Urothelium cell line (cell line): ENCODE measurements at regions not wholly inside any gene's neighbourhood (a gene's known extent, or its start where the extent isn't known, plus 50 kb on each side); places are given as distances from the start of the nearest gene placed in this dataset.

Experiments
- DNase-seq: peaks from one replicate; pipeline ENCODE4 v3.0.0; 2011; ENCODE audit warnings: low spot score, mixed read lengths
- FAIRE-seq: peaks from 2 replicates; lab custom pipeline; 2011; peaks lifted over from hg19 to GRCh38; lab: Jason Lieb, UNC

DNA sequence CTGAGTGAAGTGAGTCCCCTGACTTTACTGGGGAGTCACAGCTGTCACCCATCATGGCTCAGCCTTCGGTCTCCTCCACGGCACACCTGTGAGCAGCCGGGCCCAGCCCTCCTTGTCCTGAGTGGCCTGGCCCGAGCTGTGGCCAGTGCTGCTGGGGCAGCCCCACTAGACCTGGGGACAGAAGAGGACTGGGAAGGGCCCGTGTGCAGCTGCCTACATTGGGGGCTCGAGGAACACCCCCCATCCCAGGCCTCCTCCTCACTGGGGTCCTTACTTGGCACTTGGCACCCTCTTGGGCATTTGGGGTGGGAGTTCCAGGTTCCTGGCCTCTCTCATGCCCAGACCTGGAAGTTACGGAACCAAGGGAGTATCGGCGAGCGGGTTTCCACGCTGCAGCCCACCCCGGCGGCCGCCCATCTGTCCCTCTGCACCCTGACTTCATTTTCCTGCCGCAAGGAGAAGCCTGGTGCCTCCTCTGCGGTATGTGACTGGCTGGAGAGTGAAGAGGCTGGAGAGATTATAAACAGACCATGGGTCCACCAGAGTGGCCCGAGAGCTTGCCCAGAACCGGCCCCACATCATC is 179.7 kb downstream of the KIF26A start:
- DNase-seq: no peak
- FAIRE-seq: no peak

DNA sequence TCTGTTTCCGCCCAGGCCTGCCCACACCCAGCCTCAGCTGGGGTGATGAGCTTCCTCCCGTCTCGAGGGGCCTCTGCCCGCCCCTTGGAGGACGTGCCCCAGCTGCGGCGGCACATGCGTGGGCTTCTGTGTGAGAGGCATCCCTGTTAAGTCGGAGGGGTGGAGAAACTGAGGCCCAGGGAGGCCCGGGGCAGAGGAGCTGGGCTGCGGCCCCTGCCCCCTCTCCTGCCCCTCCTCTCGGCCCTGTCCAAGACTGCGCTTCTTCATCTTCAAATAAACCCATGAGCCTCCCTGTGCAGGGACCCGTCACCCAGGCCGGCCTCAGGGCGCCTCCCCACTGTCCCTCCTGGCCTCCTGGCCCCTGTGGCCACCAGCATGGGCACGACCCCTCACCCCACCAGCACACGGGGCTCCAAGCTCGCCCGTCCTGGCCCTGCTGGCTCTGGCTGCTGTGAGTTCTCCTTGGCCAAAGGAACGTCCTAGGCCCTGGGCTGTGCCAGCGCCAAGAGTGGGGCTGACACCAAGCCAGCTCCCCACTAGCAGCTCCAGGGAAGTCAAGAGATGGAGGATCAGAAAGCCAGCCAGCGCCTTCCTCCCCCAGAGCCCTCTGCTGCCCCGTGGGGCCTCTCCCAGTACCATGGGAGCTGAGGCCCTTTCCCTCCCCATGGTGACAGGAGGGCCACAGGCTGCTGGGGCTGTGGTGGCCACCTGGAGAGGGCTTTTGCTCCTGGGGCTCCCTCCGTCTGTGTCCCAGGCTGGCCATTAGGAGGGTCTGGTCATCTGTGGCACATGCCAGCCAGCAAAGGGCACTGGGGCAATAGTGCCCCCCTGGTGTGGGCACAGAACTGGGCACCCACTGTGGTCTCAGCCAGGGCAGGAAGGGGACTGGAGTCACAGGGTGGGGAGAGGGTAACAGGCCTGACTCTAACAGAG is 180.4 kb downstream of the KIF26A start:
- DNase-seq (no peak), FAIRE-seq (no peak)

DNA sequence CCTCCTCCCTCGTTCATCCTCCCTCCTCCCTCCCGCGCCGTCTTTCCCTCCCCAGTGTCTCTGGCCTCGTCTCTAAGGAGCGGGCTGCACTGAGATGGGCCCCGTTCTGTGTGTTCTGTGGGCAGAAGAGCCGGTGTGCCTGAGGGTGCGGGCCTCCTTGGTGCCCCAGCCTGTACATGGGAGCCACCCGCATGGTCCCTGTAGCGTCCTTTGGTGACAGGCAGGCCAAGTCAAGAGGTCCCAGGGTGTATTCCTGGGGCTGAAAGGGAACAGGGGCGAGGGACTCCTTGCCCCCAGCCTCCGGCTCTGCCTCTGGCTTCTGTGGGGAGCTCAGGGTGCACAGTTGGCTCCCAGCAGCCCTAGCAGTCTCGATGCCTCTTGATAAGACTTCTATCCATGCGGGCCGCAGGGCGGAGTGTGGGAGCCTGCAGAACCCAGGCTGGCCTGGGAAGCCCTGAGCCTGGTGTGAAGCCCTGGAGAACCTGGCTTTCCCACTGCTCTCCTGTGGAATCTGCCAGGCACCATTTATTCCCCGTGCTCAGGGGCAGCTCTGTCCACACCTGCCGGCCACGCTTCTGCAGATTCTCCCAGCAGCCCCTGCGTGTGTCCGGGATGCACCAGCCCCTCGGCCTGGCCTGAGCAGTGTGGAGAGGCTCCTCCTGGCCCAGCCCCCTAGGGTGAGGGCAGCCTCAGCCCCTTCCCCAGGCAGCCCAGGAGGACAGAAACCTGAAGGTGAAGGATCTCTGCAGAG is 181.3 kb downstream of the KIF26A start:
- no peak for DNase-seq
- FAIRE-seq: no peak

DNA sequence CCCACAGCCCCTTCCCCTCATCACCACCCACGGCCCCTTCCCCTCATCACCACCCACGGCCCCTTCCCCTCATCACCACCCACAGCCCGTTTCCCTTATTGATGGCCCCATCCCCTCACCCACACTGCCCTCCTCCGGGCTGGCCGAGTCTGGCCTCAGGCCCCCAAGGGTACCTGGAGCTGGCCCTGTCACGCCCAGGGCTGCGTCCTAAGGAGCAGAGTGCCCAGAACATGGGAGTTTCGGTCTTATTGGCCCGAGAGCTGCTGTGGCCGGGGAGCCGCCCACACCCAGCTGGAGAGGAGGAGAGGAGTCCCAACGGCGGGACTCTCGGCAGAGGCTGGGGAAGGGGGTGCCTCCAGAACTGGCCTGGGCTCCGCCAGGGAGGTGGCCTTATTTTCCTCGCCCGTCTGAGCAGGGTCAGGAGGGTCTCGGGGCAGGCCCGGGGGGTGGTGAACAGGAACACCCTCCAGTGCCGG is 182.3 kb downstream of the KIF26A start:
- FAIRE-seq: no peak

DNA sequence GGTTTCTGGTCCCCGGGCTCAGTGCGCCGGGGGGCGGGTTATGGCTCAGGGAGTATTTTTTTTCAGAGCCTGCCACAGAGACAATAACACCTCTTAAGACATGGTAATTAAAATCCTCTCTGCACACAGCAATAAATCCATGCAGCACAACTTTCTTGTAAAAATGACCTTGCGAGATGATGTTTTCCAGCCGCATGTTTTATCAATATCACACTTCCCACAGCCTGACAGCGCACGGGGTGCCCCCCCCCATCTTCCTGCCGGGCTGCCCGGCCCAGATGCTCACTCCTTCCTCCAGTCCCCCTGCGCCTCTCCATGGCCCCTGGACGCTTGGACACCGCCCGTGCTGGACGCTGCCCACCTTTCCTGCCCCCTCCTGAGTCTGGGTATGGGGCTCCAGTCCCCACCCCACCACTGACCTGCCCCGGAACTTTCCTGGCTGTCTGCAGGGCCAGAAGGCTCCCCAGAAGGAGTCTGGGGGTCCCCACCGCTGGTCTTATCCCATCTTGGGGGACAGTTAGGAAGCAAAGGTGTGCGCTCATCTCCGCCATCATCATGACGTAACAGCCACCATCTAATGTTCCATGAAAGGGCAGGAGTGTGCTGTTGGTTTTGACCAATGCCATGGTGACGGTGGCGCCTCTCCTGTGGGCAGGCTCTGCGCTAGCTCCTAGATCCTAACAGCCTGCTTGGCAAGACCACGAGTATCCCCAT is 182.9 kb downstream of the KIF26A start:
- DNase-seq (no peak), FAIRE-seq (no peak)

More for the DNA sequence above, 182.3 kb downstream of the KIF26A start:
- DNase-seq: no peak

DNA sequence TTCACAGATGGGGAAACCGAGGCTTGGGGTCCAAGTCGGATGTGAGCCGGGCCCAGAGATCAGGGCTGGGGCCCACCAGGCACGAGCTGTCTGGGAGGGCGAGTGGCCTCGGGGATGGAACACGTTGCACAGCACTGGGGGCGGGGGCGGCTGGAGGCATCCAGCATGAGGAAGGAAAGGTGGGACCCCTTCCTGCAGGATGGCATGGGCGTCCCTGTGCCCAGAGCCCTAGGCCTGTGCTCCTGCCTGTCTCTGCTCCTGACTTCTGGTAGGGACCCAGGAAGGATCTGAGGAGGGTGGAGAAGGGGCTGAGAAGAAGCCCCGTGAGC is 183.4 kb downstream of the KIF26A start:
- FAIRE-seq: no peak
- DNase-seq: no peak

DNA sequence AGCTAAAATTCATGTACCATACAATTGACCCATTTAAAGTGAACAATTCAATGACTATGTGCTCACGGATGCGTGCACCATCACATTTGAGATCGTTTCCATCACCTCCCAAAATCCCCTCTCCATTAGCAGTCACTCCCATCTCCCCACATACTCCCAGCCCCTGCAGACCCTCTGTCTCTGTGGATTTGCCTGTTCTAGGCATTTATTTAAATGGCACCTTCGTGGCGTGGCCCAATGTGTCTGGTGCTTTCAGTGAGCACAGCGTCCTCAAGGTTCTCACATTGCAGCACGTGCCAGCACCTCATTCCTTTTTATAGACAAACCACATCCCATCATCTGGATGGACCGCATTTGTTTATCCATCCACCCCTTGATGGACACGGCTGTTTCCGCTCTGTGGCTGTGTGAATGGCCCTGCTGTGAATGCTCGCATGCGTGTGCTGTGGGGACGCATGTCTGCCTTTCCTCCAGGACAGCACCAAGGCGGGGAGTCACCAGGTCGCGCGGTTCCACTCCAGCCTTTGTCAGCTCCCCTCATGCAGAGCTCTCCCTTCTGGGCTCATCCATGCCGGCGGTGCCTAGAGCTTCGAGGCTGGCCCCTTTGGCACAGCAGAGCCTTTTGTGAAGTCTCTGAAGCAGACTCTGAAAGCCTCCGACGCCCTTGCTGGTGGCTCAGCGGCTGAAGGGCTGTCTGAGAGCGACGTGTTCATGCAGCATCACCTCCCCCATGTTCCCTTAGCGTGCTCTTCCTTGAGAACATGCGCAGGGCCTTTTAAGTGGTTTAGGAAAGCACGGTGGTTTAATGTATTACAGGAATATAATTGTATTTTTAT is 184.4 kb downstream of the KIF26A start:
- FAIRE-seq: no peak
- peak; percentile 14 for DNase-seq

DNA sequence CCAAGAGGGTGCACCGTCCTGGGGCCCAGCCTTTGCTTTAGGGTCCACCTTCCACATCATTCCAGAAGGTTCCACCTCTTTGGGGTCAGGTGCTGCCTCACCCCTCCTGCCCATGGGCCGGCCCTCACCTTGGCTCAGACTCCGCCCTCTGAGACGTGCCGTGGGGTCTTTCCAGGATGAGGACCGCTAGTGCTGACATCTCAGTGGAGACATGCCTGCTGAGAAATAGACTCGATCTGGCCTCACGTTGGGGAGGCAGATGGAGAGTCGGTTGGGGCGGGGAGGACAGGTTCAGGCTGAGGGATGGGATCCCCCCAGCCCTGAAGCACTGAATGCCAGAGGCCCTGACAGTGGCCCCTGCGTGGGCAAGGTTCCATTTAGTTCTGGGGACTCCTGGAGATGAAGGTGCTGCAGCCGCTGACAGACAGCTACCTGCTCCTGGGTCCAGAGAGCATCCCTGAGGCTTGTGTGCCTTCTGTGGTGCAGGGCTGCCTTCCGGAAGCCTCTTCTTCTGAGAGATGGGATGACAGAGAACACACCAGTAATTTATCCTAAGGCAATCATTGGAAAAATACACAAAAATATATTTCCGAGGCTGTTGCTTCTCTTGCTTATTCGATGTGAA is 185.3 kb downstream of the KIF26A start:
- no peak for DNase-seq
- FAIRE-seq: no peak

DNA sequence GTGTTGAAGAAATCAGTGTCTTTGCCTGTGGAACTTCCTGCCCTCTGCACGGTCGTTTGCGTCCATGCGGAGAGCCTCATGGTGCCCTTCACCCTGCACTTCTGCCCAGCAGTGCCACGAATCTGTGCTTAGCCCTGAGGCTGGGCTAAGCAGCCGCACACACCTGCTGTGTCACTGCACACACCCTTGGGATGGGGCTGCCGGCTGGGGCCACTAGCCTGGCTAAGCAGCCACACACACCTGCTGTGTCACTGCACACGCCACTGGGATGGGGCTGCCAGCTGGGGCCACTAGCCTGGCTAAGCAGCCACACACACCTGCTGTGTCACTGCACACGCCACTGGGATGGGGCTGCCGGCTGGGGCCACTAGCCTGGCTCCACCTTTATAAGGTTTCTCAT is 188.5 kb downstream of the KIF26A start:
- FAIRE-seq: no peak

DNA sequence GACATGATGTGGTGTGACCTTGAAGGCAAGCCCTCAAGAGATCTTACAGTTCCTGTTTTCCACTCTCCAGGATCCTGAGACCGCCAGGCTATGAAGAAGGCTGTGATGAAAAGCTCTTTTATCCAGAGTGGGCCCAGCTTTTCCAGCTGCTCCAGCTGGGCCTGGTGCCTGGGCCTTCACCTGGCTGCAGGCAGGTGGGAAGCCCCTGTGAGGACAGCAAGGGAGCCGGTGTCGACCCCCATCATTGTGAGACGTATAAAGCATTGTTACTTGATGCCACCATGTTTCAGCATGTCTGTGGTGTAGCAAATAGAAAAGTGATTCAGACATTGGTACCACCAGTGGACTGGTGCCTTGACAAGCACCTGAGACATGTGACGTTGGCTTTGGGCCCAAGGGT is 190.2 kb downstream of the KIF26A start:
- FAIRE-seq (no peak), DNase-seq (no peak)

More for the DNA sequence above, 188.5 kb downstream of the KIF26A start:
- DNase-seq: no peak

DNA sequence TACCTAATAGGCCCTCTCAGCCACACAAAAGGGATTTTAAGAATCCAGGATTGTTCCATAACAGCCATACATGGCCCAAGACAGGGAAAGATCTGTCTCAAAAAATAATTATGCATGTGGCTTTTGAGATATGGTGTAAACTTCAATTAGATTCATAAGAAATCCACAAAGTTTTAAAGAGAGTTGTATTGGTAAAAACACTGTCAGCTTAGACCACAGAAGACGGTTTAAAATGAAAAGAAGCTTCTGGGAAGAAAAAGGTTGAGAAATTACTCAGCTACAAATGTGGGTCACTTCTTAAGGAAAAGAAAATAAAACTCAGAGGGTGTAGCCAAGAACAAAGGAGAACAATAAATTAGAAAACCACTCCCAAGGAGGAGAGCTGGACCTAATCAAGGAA is 191.4 kb downstream of the KIF26A start:
- DNase-seq (no peak), FAIRE-seq (no peak)

DNA sequence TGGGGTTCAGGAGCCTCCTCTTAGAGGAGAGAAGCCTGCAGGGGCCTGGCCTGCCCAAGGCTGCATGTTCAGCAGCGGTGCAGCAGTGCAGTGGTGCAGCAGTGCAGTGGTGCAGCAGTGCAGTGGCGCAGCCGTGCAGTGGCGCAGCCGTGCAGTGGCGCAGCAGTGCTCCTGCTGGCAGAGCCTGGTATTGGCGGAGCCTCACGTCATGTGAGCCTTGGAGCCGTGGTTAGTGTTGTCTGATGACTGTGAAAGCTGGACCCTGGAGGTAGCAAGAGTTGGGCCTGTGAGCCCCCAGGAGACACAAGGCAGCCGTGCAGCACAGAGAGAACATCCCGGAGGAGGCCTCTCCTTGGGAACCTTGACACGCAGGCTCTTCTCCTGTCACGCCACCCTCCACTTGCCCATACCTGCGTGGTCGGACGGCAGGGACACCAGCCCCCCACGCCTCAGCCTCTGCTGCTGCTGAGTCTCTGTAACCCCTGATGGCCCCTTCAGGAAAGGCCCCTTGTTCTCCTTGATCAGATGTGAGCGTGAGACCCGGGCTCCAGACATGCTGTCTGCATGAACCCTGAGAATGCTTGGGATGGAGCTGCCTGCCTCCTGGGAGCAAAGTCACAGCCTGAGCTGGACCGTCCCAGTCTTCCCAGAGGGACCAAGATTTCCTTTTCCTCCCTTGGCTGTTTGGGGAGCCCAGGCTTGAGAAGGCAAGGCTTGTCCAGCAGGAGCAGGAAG is 193.7 kb downstream of the KIF26A start:
- FAIRE-seq (no peak), DNase-seq (no peak)

DNA sequence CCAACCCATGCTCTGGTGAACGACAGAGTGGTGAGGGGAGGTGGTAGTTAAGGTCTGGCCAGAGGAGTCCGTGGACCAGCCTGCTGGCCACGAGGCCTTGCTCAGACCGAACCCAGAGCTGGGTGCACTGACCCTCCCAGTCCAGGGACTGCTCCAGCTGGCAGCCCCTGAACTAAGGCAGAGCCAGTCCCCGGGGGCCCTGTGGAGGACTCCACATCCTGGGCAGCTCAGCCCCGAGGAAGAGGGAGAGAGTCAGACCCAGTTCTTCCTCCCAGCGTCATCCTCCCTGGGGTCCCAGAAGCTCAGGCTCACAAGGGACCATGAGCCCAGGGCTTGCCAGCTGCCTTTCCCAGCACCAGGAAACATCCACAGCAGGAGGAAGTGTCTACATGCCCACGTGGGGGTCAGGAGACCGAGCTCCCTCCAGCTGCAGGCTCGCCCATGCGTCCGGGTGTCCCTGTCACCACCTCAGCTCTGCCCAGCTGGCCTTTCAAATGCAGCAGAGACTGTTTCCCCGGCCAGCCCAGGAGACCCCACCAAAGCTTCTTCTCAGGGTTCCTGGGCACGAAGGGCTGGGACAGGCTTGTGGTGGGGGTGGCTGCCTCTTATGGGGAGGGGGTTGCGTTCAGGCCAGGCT is 194.4 kb downstream of the KIF26A start:
- DNase-seq (no peak), FAIRE-seq (no peak)

DNA sequence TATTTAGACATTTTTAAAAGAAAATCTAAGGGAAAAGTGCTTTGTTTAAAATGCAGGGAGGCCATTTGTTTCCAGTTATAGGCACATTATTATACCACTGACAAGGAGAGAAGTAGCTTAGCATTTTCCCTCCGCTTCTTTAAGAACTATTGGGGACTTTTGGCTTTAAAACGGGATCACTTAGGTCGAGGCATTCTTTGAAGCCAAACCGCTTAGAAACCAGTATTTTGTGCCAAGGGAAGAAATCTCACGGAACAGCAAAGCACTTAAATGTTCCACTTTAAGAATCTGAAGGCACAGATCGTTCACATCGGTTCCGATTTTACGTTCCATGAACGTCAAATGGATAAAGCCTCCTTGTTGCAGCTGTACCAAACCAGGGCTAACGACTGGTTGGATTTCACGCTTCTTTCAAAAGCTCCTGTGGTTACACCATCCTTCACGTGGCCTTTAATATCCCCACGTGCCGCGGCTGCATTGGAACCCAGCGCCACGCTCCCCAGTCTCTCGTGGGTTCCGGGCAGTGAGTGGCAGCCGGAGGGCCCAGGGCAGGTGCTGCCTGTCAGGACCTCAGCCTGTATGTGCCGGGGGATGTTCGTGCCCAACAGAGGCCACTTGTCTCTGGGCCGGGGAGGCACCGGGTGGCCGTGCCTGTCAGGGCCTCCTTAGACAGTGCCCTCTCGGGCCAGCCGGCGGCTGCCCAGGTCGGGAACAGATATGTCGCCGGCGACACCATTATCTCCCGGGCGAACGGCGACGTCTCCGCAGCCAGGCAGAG is 195.4 kb downstream of the KIF26A start:
- FAIRE-seq: no peak
- DNase-seq: no peak

DNA sequence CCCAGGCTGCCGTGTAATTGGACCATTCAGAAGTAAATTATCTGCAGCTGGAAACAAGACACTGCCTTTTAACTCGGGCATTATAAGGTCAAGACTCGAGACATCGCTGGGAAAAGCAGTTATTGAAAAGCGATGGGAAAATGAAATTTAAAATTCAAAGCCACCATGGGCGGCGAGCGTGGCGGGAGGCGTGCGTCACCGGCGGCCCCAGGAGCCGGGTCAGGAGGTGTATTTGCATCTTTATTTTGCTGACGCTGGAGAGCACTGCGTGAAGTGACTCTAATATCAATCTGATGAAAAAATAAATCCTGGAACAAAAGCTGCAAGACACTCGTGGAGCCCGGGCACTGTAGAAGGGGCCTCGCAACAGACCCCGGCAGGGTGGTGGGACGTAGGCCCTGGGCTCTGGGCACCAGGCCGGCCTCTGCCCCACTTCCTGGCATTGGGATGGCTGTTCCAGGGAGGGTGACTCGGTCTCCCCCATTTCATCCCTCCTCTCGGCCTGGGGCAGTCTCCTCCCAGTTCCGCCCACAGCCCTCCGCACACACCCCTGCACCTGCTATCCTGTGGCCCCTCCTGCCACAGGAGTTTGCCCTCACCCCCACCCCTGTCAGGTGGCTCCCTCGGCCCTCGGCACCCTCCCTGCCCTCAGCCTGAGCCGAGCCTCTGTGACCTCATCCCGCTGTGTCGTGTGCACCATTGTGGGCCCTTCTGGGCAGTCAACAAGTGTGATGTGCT is 196.2 kb downstream of the KIF26A start:
- DNase-seq (no peak), FAIRE-seq (no peak)

DNA sequence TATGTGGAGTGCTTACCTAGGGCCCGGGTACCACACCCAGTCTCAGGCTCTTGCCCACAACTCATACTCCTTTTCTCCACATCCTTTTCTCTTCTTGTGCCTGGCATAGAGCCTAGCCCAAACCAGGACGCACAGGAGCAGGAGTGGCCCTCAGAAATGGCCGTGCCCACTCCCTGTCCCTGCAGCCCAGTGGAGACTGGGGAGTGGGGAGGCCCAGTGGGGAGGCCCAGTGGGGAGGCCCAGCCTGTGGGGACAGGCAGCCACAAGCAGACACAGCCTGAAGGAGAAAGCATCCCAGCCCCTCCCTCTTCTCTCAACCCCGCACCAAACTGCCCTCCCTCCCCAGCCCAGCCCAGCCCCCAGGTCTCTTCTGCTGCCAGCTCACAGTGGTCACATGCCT is 196.8 kb downstream of the KIF26A start:
- no peak for DNase-seq
- no peak for FAIRE-seq

DNA sequence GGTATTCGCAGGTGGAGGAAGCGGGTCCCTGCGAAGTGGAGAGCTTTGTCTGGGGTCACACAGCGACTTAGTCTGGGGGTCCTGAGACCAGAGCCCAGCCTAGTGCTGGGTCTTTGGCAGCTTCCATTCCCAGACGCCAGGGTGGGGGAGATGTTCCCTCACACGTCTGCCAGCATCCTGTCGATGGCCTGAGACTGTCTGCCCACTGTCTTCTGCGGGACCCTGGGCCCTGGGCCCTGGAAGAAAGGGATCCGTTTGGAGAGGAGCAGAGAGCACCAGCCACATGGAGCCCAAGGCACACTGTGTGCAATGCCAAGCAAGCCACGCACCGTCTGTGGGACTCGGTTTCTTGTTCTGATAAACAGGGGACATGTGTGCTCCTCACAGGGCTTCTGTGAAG is 197.2 kb downstream of the KIF26A start:
- FAIRE-seq (no peak), DNase-seq (no peak)
